DOHH2 (cell line): ENCODE measurements at regions not wholly inside any gene's neighbourhood (a gene's known extent, or its start where the extent isn't known, plus 50 kb on each side); places are given as distances from the start of the nearest gene placed in this dataset.

Experiments used
- H3F3A ChIP-seq: fragments of 200-600 bp; sonication (generic), shearing (Covaris generic); 2 replicates; pipeline ENCODE4 v1.6.0; 2016; ENCODE audit warnings: antibody characterized with exemption, mild to moderate bottlenecking; ENCODE audit not compliant: control insufficient read depth, insufficient read depth
- H3K27ac ChIP-seq: fragments of 200-600 bp; sonication (generic); 2 replicates; pipeline ENCODE4 v1.5.1; 2014; ENCODE audit warnings: low read depth, mild to moderate bottlenecking, low read length, moderate library complexity
- H3K27me3 ChIP-seq: fragments of 200-600 bp; sonication (generic); 2 replicates; pipeline ENCODE4 v1.6.1; 2014; ENCODE audit warnings: mild to moderate bottlenecking, low read length, mixed read lengths; ENCODE audit not compliant: control insufficient read depth
- H3K36me3 ChIP-seq: fragments of 200-600 bp; sonication (generic); 2 replicates; pipeline ENCODE4 v1.6.1; 2014; ENCODE audit warnings: mild to moderate bottlenecking, low read length, moderate library complexity, mixed read lengths; ENCODE audit not compliant: control insufficient read depth
- H3K4me1 ChIP-seq: fragments of 200-600 bp; sonication (generic); 2 replicates; pipeline ENCODE4 v1.6.1; 2014; ENCODE audit warnings: mild to moderate bottlenecking, low read length, mixed read lengths; ENCODE audit not compliant: control insufficient read depth
- H3K4me2 ChIP-seq: fragments of 200-600 bp; sonication (generic); 2 replicates; pipeline ENCODE4 v1.6.0; 2014; ENCODE audit warnings: mild to moderate bottlenecking, low read length, moderate library complexity
- H3K4me3 ChIP-seq: fragments of 200-600 bp; sonication (generic); 2 replicates; pipeline ENCODE4 v1.5.1; 2014; ENCODE audit warnings: mild to moderate bottlenecking, low read length, mixed read lengths
- H3K79me2 ChIP-seq: fragments of 200-600 bp; sonication (generic); 2 replicates; pipeline ENCODE4 v1.6.1; 2014; ENCODE audit warnings: mild to moderate bottlenecking, low read length, mixed read lengths; ENCODE audit not compliant: control insufficient read depth
- H3K9me2 ChIP-seq: fragments of 200-600 bp; sonication (generic); replicated peaks from 2 replicates; pipeline ENCODE4 v1.6.1; 2014; ENCODE audit warnings: mild to moderate bottlenecking, low read length, mixed read lengths; ENCODE audit not compliant: control insufficient read depth
- H3K9me3 ChIP-seq: fragments of 200-600 bp; sonication (generic); 2 replicates; pipeline ENCODE4 v1.6.1; 2014; ENCODE audit warnings: antibody characterized with exemption, low read length, mixed read lengths; ENCODE audit not compliant: control insufficient read depth, insufficient read depth
- H4K20me1 ChIP-seq: fragments of 200-600 bp; sonication (generic); 2 replicates; pipeline ENCODE4 v1.6.0; 2014; ENCODE audit warnings: low read depth, mild to moderate bottlenecking, antibody characterized with exemption, low read length, moderate library complexity; ENCODE audit not compliant: control insufficient read depth, insufficient read depth
- CTCF ChIP-seq: fragments of 200-600 bp; sonication (generic); IDR thresholded peaks from one replicate; pipeline ENCODE4 v1.5.1; 2014; ENCODE audit warnings: antibody characterized with exemption, mild to moderate bottlenecking, low read depth, low read length; ENCODE audit not compliant: poor library complexity, severe bottlenecking
- EZH2phosphoT487 ChIP-seq: fragments of 200-600 bp; sonication (generic); IDR thresholded peaks from 2 replicates; pipeline ENCODE4 v1.6.1; 2017; ENCODE audit warnings: borderline replicate concordance, mild to moderate bottlenecking, antibody characterized with exemption, low read length, moderate library complexity, mixed read lengths

GRCh38 chr2:147398996-147399395 lies 445.8 kb upstream of the ACVR2A start:
- Histone ChIP-seq H3K4me3 (no peak overlapping the region), H3K27ac (no peak overlapping the region), H3K36me3 (no peaks in the 10 kb centered on the region), H3K9me3 (no peaks in the 10 kb centered on the region), H3K79me2 (no peaks in the 10 kb centered on the region), H3K4me1 (no peaks in the 10 kb centered on the region), H3K27me3 (no peaks in the 10 kb centered on the region), H4K20me1 (no peaks in the 10 kb centered on the region), H3K9me2 (no peaks in the 10 kb centered on the region), H3F3A (no peaks in the 10 kb centered on the region), H3K4me2 (no peak overlapping the region)
- TF ChIP-seq CTCF: no peak
- no peak for TF ChIP-seq EZH2phosphoT487

- H3K4me1 ChIP-seq: no peaks in the 10 kb centered on the region
- TF ChIP-seq EZH2phosphoT487 (no peak), CTCF (no peak)
Observed at GRCh38 chr2:147398301-147398700, 446.5 kb upstream of the ACVR2A start.

GRCh38 chr2:147396890-147397289 lies 447.9 kb upstream of the ACVR2A start:
- no peak overlapping the region for H3K4me2 ChIP-seq
- H3K79me2 ChIP-seq: no peaks in the 10 kb centered on the region
- H3K27ac ChIP-seq: no peak overlapping the region
- H3K4me3 ChIP-seq: no peak overlapping the region
- no peak for TF ChIP-seq EZH2phosphoT487
- TF ChIP-seq CTCF: no peak
- H3K9me2 ChIP-seq: no peaks in the 10 kb centered on the region
- no peaks in the 10 kb centered on the region for H3K27me3 ChIP-seq
- H3K4me1 ChIP-seq: no peaks in the 10 kb centered on the region
- no peaks in the 10 kb centered on the region for H3K36me3 ChIP-seq
- no peaks in the 10 kb centered on the region for H3K9me3 ChIP-seq
- no peaks in the 10 kb centered on the region for H3F3A ChIP-seq
- no peaks in the 10 kb centered on the region for H4K20me1 ChIP-seq

More at GRCh38 chr2:147398301-147398700, 446.5 kb upstream of the ACVR2A start:
- H3K27me3 ChIP-seq: no peaks in the 10 kb centered on the region
- no peaks in the 10 kb centered on the region for H3F3A ChIP-seq
- H4K20me1 ChIP-seq: no peaks in the 10 kb centered on the region
- H3K79me2 ChIP-seq: no peaks in the 10 kb centered on the region
- no peak overlapping the region for H3K4me3 ChIP-seq
- H3K9me2 ChIP-seq: no peaks in the 10 kb centered on the region
- H3K4me2 ChIP-seq: no peak overlapping the region
- no peaks in the 10 kb centered on the region for H3K9me3 ChIP-seq
- no peak overlapping the region for H3K27ac ChIP-seq
- H3K36me3 ChIP-seq: no peaks in the 10 kb centered on the region

GRCh38 chr2:147394179-147394790 lies 450.5 kb upstream of the ACVR2A start:
- TF ChIP-seq EZH2phosphoT487: no peak
- TF ChIP-seq CTCF: no peak
- no peaks in the 10 kb centered on the region for H4K20me1 ChIP-seq
- H3K36me3 ChIP-seq: no peaks in the 10 kb centered on the region
- no peaks in the 10 kb centered on the region for H3K9me2 ChIP-seq
- no peak overlapping the region for H3K27ac ChIP-seq
- no peaks in the 10 kb centered on the region for H3F3A ChIP-seq
- H3K27me3 ChIP-seq: no peaks in the 10 kb centered on the region
- no peaks in the 10 kb centered on the region for H3K9me3 ChIP-seq
- H3K4me3 ChIP-seq: no peak overlapping the region
- H3K4me2 ChIP-seq: no peak overlapping the region
- H3K4me1 ChIP-seq: no peaks in the 10 kb centered on the region
- no peaks in the 10 kb centered on the region for H3K79me2 ChIP-seq
